SH-SY5Y (cell line): ENCODE measurements at regions not wholly inside any gene's neighbourhood (a gene's known extent, or its start where the extent isn't known, plus 50 kb on each side); places are given as distances from the start of the nearest gene placed in this dataset.

Experiments used
- GATA2 ChIP-seq: IDR thresholded peaks from 2 replicates; pipeline ENCODE4 v1.6.1; 2011; ENCODE audit warnings: mild to moderate bottlenecking, low read depth, low read length
- GATA3 ChIP-seq: IDR thresholded peaks from 2 replicates; pipeline ENCODE4 v1.6.1; 2011; ENCODE audit warnings: low read depth, mild to moderate bottlenecking, low read length, moderate library complexity

- TF ChIP-seq GATA3 (no peak), GATA2 (no peak)
Observed at GRCh38 chrX:38505583-38505982, 55.8 kb upstream of the TSPAN7 start.
